HG03442 (cell line): ENCODE measurements at regions not wholly inside any gene's neighbourhood (a gene's known extent, or its start where the extent isn't known, plus 50 kb on each side); places are given as distances from the start of the nearest gene placed in this dataset.

Experiments used
- ATAC-seq: cut with Tn5 transposase; IDR thresholded peaks from one replicate; pipeline ENCODE4 v1.9.1; 2021; ENCODE audit warnings: mild to moderate bottlenecking, moderate library complexity; ENCODE audit not compliant: unreplicated experiment

DNA sequence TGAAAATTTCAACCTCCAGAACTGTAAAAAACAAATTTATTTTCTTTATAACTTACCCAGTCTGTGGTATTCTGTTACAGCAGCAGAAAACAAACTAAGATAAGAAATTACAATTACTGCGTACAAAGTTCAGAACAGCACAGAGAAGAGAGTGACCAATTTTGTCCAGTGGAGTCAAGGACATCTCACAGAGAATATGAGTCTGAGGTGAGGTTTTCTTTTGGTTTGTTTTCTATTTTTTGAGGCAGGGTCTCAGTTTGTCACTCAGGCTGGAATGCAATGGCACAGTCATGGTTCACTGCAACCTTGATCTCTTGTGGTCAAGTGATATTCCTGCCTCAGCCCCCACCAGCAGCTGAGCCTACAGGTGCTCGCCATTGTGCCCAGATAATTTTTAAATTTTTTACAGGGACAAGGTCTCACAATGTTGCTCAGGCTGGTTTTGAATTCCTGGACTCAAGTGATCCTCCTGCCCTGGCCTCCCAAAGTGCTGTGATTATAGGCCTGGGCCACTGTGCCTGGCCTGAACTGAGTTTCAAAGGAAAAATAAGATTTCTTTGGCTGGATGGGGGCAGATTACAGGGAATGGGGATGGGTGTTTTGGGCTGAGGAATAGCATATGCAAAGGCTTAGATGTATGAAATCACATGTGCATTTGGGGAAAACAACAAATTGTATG, 201.1 kb upstream of the USP24 start:
- no peak for ATAC-seq

DNA sequence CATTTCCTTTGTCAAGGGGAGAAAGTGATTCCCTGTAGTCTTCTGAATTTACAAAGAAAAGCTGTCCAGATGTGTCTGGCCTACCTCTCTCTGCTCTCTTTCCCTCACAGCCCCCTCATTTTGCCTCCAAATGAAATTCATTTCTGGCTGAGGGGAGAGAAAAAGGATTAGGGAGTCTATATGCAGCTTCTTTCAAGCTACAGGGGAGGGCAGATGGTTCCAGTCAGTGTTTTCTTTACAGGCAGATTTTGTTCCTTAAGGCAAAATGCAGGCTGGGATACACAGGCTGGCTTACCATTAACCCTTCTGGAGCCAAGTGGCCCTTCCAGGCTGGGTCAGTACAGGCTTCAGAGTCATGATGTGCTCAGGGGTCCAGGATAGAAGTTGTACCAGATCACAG, 198.1 kb upstream of the USP24 start:
- no peak for ATAC-seq

DNA sequence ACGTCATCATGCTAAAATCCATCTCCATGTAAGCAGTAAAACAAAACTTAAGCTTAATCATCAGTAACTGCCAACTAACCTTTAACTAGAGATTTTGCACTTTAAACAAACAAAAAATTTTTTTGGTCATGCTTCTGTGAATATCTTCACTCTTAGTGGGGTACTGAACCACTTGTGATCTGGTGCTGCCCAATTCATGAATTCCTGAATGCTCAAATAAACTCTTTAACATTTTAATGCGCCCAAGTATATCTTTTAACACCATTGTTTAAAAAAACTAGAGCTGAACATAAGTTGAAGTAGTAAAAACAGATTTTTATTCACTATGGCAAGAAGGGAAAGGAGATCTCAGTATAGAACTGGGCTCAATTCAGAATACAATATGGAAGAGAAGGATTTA, 196.9 kb upstream of the USP24 start:
- ATAC-seq: no peak

DNA sequence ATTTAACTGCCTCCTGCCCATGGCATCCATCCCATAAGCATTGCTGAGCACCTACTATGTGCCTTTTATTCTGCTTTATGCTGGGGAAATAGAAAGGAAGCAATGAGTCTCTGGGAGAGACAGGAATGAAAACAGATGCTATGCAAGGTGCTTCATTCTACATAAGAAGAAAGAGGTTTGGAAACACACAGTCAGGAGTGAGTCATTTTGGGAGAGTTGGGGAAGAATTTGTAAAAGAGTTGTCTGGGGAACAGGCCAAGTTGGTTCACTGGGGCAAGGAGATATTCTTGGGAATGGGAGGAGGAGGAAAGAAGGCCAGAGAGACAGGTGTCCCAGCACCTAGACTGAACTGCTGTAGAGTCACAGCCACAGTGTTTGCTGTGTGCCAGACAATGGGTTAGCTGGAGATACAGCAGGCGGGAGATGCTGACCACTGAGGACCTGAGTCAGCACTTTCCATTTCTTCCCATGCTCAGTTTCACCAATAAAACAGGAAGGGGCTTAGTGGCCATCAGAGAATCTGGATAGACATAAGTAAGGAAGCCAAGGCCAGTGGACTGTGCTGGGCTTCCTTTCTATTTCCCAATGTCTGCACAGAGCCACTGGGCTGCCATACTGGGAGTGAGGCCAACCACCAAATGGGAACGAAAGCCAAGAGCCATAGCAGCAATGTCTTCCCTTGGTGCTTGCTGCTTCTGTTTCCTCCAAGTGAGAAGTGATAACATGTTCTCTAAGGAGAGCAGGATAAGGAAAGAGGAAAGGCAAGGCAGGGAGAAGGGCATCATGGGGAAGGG, 187.7 kb upstream of the USP24 start:
- ATAC-seq: no peak

DNA sequence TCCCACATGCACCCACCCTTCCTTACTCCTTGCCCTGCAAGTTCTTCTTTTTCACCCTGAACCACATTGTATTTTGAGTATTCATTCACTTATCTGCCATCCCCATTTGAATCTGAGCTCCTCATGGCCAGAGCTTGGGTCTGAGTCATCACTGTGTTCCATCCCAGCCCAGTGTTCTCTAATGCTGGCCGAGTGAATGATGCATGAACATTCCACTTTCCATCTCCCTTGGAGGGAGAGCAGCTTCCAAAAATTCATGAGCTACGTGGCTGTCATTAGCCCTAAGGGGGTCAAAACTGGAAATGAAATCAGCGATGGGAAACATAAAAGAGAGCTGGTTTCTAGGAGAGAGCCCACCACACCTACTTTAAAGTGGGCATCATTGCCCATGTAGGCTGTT, 187.0 kb upstream of the USP24 start:
- no peak for ATAC-seq

DNA sequence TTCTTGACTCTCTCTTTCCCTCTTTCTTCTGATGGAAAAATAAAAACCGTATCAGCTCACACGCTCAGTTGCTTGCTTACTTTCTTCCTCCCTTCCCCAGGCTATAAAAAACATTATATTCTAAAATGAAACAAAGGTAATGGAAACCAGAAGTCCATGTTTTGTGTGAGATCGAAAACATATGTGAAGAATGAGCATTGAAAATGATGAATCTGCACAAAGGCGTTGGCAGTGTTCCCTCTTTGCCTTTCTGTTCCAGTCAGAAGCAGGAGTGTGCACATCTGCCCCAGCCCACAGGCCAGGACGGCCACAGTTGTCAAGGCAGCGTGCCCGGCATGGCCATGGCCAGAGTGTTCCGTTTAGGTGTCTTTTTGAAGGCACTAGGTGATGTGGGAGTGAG, 185.3 kb upstream of the USP24 start:
- no peak for ATAC-seq

DNA sequence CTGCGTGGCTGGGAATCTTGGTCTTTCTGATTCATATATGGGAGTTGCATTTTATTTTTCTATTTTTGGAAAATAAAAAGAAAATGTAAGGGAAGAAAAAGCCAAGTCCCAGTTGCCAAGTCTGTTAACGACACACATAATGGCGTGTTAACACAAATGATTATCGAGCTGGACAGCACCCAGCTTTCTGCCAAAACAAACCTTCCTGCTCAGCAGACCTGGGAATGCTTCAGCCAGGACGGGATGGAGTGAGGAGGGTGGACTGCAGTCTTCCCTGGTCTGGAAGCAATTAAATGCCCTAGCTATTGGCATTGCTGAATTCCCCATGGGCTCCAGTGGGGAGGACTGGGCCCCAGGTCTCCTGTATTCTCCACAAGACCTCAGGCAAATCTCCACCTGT, 184.2 kb upstream of the USP24 start:
- no peak for ATAC-seq

DNA sequence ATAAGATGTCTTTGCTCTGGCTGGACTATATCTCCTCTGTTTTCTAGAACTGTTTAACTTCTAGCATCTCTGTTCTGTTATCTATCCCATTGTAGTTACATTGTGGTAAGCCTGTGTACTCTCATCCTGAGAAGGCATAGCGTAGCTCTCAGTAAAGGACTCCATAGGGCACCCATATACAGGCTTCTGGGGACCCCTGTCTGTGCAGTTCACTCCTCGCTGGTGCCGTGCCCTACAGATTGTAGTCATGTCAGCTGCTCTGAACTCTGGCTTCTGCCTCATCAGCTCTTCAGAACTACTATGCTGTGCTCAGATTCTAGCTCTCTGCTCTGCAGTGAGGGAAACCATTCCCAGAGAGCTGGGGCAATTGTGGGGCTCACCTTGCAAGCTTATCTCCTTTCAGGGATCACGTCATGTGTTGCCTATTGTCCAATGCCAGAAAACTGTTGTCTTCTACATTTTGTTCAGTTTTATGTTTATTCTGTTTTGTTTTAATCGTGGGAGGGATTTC, 181.3 kb upstream of the USP24 start:
- no peak for ATAC-seq

DNA sequence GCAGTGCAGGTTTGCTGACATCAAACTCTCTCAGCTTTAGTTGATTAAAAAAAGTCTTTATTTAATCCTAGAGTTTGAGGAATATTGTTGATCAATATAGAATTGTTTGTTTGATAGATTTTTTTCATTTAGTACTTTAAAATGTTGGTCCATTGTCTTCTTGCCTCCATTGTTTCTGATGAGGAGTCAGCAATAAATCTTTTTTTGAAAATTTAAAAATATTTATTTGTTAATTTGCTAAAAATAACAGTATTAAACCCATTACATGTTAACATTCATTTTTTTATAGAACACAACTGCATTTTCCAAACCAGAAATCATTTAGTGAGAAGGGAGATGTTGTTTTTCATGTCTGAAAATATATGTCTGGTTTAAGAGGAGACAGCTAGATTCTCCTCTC, 173.8 kb upstream of the USP24 start:
- no peak for ATAC-seq

DNA sequence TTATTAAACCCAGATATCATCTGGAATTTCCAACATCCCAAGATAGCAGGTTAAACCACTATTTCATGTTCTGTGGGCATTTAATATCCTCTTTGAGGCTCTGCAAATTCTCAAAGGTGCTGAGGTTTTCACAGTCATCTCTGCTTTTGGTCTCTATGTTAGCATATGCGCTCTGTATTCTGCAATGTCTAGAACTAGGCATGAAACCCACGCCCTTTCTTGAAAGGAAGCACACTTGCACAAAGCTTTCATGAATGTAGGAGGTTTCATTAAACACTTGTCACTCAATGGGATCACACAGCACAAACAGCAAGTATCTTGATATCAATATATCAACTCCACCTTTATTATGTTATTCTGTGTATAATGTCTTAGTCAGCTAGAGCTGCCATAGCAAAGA, 172.0 kb upstream of the USP24 start:
- no peak for ATAC-seq

DNA sequence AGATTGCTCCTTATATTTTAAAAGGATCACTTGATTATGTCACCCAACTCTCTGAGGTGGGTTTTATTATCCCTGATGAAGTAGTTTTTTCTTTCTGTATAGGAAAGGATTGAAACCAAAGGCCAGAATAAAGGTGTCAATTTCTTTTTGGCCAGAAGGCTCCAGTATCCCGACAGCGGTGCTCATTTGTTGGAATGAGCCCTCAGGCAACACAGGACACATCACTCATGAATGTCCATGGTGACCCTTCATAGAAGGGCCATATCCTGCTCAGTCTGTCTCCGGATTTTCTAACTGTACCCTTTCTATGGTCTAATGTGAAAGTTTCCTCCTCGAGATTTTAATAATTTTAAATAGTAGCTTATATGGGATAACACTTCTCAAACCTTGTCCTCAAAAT, 171.3 kb upstream of the USP24 start:
- ATAC-seq: no peak

DNA sequence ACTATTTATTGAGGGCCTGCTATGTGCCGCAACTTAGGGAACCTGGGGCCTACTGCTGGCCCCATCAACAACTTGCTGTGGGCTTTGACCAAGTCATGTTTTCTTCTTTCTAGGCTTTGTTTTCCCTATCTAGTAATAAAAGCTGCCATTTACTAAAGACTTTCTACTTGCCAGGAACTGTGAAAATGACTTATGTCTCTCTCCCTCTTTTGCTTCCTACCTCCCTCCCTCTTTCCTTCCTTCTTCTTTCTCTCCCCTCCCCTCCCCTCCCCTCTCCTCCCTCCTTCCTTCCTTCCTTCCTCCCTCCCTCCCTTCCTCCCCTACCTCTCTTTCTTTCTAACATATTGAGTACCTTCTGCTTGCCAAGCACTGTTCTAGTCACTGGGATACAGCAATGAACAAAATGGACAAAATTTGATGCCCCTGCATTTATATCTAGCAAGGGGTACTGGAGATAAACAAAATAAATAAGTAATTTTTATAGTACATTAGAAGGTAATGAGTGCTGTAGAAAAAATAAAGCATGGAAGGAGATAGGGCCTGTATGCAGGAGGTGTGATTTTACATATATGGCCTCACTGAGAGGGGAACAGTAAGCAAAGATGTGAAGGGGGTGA, 170.3 kb upstream of the USP24 start:
- no peak for ATAC-seq

DNA sequence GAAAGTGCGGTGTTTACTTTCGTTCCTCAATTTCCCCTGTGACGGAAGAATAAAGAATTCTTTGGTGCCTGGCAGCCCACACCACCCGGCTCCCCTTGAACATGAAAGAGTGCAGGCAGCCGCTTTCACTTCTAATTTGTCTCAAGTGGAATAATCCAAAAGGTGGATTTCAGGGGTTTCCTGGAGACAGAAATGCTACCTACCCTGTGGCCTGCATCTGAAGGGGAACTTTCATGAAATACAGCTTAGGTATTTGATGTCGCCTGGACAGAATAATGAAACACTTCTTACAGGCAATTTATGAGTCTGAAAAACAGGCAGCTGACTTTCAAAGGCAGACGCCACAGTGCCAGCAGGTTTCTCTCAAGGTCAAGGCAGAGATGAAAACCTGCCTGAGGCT, 169.5 kb upstream of the USP24 start:
- no peak for ATAC-seq

DNA sequence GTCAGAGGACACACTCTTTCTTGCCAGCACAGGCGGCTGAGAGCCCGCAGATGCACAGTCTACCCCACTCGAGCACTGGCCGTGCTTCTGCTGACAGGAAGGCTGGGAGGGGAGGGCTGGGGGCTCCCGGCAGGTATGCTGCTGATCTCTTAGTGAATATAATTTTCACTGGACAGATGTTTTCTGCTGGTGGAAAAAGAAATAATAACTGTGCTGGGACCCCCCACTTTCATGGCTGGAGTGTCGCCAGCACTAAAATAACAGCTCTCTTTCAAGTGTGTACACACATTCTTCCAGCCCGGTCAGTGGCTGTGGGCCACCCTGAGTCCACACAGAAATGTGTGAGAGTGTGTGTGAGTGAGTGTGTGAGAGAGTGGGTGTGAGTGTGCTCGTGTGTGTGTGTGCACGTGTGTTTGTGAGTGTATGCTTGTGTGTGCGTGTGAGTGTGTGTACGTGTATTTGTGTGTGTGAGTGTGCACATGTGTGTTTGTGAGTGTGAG, 167.7 kb upstream of the USP24 start:
- ATAC-seq: no peak

DNA sequence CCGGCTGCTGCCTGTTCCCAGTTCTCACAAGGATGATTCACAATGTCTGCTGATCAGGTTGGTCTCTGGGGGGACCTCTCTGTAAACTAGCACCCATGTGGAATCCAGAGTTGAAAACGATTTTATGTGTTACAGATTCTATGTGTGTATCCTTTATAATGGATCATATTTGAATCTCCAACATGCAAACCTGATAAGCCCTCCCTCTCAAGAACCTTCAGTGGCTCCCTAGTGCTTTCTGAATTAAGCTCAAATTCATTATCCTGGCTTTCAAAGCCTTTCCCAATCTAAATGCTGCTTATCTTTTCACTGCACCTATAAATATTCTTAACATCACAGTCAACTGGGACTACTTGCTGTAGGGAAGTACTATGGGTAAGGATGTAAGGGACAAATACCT, 166.8 kb upstream of the USP24 start:
- no peak for ATAC-seq

DNA sequence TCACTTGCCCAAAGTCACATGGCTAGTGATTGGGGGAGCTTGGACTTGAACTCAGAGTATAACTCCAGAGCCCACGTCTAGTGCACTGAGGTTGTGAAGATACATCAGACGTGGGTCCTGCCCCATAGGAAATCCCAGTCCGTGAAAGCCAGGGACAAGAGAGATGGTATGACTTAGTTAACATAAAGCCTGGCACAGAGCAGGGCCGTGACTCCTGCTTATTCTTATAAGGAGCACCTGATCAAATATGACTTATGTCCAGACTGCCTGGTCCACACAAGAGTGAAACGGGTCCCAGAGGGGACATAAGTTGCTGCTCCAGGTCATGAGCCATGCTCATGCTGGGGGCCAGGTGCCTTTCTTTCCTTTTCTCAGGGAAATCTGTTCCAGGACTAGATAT, 166.3 kb upstream of the USP24 start:
- ATAC-seq: no peak

DNA sequence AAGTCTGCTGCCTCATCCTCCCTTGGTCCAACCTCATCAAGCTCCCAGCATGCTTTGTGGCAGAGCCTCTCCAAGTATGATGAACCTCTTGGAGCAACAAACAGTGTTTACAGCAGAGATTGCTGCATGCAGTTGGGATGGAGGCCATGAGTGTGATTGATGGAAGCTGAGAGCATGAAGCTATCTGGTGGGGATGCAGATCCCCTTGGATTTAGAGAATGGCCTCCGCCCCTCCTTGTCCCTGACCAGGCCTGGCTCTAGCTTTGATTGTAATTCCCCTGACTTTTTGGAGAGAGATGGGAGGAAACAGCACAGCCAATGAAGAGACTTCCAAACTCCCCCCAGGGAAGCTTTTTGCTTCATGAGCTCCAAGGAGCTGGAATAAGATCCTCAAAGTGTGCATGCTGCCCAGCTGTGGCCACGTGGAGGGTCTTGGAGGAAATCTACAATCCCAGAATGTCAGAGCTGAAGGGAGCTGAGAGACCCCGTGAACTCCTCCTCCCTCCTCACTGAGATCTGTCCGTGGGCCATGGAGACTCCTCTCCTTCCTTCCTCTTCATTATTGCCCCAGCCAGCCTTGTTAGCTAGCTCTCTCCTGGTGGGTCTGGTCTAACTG, 165.3 kb upstream of the USP24 start:
- ATAC-seq: no peak

DNA sequence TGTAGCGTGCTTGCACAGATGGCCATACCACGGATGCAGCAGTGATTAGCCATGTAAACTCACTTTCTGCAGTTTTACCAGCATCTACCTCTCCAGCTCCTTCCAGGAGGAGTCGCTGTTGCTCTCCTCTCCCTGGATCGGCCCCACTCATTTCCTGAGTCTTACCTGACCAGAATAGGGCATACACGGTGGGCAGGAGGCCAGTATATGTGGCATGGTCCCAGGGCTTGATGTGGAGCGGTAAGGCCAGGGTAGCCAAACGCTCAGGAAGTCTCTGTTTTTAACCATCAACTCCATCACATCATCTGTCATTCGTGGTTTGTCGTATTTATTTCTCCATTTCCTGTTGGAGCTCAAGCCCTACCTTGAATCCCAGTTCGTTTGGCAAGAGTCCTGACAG, 163.4 kb upstream of the USP24 start:
- peak; percentile 62 for ATAC-seq

DNA sequence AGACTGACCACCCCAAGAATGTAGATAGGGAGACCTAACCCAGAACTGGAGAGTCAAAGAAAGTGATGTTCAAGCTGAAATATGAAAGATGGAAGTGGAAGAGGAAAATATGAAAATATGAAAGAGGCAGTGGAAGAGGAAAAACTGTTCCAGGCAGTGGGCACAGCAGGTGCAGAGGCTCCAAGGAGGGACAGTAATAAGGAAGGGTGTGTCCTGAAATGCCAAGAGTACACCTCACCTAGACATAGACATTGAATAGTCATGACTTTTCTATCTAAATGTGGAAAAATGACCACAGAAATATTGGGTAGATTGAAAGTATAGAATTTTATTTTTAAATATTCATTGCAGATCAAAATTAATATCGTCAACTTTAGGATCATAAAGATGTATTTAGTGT, 161.7 kb upstream of the USP24 start:
- ATAC-seq: no peak

DNA sequence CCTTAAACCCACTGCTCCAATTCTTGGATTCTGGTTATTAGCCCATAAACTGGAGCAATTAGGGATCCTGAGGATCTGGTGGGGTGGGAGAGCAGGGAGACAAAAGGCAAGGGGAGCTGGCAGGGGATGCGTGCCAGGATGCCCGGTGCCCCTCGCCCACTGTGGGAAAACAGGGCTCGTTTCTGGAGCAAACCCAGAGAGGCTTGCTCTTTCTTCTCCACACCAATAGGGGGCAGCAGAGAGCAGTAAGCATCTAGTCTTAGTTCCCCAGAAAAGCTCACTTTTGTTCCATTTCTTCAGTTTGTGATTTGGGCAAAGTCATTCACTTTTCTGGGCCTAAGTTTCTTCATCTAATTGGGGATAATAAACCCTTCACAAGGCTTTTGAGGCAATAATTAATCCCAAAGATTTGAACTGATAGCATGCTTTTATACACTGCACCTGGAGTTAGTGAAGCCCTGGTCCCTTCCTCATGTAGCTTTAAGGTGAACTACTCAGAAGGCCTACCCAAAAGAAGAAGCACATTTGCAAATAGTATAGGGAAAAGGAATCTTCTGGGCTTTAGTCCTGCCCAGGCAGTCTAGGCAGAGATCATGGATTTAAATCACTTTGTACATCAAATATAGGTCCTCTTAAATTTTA, 160.6 kb upstream of the USP24 start:
- no peak for ATAC-seq
